SH-SY5Y (cell line): ENCODE measurements at regions not wholly inside any gene's neighbourhood (a gene's known extent, or its start where the extent isn't known, plus 50 kb on each side); places are given as distances from the start of the nearest gene placed in this dataset.

Source experiments
- GATA2 ChIP-seq: IDR thresholded peaks from 2 replicates; pipeline ENCODE4 v1.6.1; 2011; ENCODE audit warnings: mild to moderate bottlenecking, low read depth, low read length
- GATA3 ChIP-seq: IDR thresholded peaks from 2 replicates; pipeline ENCODE4 v1.6.1; 2011; ENCODE audit warnings: low read depth, mild to moderate bottlenecking, low read length, moderate library complexity

DNA sequence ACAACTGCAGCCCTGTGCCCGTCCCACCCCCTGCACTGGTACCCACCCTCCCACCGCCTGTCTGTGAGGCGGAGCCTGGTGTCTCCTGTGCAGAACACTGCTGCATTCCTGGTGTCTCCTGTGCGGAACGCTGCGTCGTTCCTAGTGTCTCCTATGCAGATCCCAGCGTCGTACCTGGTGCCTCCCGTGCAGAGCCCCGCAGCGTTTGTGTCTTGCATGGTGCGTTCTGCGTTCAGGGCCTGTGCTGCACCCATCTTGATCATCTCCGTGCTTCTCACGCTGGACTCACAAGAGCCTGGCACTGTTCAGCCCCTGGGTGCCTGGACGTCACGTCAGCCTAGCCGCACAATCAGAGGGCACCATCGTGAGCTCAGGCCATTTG is 248.6 kb upstream of the SALL3 start:
- no peak for TF ChIP-seq GATA2

DNA sequence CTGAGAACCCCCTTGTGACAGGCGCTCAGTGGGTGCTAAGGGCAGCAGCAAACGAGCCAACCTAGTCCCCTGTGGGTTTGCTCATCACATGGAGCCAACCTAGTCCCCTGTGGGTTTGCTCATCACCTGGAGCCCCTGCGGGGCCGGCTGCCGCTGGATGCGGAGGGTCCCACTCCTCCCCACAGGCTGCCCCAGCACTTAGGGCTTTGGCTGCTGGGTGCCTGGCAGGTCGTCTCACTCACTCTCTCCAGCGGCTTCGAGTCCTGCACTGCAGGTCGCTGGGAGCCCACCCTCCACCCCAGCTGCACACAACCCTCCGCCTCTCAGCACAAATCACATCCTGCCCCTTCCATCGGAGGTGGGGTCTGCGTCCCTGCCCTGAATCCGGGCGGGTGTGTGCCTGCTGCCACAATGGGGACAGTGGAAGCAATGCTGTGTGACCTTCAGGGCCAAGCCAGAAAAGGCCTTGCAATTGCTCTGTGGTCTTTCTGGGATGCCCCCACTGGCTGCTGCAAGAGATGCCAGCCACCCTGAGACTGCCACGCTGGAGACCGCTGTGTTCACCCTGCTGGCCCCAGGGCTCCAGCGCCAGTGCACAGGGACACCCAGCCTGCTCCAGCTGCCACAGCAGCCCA is 248.1 kb upstream of the SALL3 start:
- TF ChIP-seq GATA3 (no peak), GATA2 (no peak)

DNA sequence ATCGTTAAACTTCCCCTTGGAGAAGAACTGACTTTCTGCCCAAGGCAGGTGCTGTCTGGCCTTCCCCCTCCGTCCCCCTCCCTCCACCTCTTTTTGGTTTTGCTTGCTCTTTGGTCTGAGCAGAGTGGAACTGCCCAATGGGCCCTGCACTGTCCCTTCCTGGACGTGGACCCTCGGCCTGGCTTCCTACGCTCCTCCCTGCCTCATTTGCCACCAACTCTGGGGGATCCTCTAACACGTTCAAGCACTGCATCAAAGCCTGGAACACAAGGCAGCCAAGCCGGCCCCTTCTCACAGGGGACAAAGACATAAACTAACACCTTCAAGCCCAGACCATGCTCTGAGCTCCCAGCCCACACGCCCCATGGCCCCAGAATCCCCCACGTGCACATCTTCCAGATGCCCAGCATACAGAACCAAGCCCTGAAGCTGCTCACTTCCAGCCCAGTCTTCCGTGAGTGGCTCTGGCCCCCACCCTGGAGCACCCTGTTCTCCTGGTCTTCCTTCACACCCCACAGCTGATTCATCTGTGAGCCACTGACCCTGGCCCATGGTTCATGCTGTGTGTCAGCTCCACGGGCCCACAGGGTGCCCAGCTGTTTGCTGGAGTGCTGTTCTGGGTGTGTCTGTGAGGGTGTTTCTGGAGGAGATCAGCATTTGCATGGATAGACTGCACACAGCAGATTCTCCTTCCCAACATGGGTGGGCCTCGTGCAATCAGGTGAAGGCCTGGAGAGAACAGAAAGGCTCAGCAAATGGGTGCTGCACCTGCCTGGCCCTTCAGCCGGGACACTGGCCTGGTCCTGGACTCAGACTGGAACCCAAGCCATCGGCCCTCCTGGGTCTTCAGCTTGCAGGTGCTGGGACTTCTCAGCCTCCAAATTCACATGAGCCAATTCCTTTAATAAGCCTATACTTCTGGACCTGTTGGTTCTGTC is 247.1 kb upstream of the SALL3 start:
- TF ChIP-seq GATA3 = no peak
- no peak for TF ChIP-seq GATA2

DNA sequence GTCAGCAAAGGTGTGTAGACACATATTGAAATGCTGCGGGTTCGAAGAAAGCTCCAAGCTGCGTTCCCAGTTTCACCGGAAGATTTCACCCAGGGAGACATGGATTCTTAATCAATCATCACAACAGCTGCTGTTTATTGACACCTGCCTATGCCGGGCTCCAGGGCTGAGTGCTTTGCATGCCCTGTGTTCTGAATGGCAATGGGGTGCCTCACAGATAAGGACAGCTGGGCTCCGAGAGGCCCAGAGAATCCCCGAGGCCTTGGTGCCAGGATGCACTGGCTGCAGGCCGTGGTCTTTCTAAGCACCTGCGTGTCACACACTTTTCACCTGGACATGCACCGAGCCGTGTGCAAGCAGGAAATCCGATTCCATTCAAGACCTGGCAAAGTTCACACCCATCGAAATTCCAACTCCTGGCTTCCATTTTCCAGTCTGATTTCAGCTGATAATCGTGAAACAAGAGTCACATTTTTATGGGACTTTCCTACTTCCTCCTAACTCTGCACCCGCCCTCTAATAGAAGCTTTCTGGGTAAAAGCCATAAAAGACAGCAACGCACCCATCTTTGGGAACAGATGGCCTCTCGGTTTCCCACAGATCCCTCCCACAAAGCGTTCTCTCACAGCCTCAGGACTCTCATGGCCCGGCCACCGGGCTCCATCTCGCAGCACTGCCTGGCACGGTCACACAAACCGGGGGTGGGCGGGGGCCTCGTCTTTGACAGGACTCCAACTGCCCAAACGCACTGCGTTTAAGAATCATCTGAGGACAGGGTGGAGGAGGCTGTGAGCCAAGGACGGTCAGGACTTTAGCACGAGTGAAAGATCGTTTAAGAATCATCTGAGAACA is 245.6 kb upstream of the SALL3 start:
- TF ChIP-seq GATA2 (no peak), GATA3 (no peak)

DNA sequence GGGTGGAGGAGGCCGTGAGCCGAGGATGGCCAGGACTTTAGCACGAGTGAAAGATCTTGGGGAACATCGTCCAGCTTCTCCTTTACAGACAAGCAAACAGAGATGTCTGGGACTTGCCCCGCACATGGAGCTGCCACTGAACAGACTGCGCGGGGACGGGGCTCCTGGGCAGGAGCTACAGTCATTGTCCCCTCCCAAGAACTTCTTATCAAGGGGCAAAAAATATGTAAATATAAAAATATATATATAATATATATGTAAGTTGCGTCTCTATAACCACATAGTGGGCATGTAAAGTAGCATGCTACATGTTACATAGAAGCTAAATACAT is 245.0 kb upstream of the SALL3 start:
- TF ChIP-seq GATA2 = no peak
- no peak for TF ChIP-seq GATA3

DNA sequence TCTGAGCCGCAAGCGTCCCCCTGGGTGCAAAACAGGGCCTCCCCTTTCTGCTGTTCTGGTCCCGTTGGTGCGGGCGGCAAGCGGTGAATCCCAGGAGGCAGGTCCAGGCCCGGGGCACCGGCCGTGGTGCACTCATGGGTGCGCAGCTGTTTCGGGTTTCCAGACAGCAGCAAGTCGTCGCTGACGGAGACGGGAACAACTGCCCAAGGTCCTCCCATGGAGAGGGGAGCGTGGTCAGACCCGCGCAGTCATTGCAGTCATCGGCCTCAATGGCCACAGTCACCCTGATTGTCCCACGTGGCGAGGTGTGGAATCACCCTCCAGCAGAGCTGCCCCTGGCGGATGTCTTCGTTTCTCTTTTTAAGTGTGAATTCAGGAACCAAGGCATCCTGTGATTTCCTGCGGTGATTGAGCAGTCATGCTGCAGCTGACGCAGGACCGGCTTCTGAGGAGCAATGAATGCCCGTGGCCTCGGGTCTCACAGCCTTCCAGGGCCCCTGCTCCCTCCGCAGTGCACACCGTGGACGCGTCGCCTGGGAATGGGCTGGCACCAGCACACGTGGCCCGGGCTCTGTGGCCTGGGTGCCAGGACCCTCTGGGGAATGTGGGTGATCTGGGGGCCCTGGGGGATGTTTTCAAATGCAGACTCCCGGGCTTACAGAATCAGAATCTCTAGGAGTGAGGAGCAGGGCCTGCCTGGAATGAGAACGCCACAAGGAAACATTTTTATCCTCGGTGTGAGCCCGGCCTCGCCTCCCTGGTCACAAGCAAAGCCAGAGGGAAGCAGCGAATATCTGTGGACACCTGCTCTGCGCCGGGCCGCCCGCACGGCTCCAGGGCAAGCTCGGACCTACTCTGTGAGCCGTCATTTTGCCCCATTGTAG is 244.2 kb upstream of the SALL3 start:
- TF ChIP-seq GATA3 = no peak
- no peak for TF ChIP-seq GATA2

DNA sequence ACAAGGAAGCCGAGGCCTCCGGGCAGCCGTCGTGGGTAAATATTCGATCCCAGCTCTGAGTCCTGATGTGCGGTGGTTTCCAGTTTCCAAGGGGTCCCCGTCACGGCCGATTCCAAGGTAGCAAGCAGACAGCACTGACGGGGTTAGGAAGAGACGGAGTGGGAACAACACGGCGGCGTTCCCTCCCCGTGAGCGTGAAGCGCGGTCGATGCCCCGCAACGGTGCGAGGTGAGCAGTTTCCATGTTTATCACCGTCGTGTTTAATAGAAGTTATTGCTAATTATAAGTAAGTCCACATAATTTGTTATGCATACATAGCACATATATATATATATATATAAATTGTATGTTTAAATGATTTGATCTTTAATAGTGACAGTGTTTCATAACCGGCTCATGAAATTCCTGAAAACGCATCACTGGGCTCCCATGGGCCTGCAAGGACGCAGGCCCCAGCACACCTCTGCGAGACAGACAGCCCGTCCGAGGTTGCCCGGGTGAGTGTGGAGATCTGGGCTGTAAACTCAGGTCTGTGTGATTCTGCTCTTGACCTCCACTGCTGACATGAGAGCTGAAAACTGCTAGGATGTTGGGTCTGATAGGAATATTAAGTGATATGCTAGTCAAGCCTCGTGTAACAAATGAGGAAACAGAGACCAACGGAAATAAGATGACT is 243.5 kb upstream of the SALL3 start:
- TF ChIP-seq GATA2 (no peak), GATA3 (no peak)

DNA sequence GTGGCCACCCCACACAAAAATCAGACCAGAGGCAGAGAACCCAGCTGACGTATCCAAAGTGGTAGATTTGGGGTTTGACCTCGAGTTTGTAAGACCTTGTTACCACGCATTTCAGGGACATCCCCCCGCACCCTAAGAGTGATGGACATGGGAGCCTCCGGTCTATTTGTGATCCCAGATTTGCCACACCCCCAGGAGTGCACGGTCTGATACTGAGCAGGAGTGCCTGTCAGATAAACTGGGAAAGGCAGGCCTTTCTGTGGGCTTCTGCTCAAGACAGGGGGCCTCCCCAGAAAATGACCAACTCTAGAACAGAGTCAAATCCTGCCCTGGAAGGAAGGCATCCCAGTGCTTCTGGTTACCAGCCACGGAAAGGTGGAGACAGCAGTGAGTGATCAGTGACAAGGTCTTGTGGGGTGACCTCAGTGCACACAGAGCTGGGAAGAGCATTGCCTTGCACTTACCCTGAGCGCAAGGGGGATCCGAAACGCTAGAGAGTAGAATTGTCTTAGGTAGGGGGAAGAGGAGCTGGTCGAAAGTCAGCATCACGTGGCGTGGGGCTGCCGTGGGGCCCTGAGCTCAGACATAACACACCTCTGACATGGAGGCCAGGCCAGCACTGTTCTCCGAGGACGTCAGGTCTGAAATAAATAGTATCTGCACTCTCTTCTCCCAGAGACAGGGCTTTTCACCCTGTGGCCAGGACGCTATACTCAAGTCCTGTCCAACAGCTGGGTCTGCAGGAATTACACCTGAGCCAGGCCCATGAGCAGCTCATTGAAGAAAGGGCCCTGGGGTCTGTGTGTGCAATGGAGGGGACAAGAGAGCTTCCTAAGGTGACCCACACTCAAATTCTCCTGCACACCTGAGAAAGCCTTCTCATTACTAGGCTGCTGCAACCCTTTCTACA is 242.4 kb upstream of the SALL3 start:
- no peak for TF ChIP-seq GATA3
- TF ChIP-seq GATA2 = no peak

DNA sequence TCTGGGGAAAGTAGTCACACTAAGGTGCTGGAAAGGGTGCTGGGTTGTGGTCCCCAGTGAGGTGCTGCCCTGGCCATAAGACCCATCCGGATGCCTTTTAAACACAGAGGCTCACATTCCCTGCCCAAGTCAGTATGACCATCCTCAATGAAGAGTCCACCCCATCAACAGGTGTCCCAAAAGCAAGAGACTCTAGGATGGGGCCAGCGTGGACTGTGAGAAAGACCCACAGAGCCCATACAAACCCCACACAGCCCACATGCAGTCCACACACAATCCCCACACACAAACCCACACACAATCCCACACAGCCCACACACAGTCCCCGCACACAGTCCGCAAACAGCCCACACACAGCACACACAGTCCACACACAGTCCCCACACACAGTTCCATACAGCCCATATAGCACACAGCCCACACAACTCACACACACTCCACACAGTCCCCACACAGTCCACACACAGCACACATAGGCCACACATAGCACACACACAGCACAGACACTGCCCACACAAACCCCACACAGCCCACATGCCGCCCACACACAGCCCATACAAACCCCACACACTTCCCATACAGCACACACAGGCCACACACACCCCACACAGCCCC is 241.4 kb upstream of the SALL3 start:
- TF ChIP-seq GATA2 (no peak), GATA3 (no peak)

DNA sequence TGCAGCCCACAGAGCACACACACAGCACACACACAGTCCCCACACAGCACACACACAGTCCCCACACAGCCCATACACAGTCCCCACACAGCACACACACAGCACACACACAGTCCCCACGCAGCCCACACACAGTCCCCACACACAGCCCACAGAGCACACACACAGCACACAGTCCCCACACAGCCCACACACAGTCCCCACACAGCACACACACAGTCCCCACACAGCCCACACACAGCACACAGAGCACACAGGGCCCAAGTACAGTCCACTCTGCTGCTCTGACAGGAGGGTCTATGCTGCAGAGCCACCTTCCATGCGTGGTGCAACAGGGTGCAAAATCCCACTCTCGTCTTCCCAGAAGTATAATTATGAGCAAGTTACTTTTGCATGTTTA is 240.5 kb upstream of the SALL3 start:
- TF ChIP-seq GATA2 (no peak), GATA3 (no peak)

DNA sequence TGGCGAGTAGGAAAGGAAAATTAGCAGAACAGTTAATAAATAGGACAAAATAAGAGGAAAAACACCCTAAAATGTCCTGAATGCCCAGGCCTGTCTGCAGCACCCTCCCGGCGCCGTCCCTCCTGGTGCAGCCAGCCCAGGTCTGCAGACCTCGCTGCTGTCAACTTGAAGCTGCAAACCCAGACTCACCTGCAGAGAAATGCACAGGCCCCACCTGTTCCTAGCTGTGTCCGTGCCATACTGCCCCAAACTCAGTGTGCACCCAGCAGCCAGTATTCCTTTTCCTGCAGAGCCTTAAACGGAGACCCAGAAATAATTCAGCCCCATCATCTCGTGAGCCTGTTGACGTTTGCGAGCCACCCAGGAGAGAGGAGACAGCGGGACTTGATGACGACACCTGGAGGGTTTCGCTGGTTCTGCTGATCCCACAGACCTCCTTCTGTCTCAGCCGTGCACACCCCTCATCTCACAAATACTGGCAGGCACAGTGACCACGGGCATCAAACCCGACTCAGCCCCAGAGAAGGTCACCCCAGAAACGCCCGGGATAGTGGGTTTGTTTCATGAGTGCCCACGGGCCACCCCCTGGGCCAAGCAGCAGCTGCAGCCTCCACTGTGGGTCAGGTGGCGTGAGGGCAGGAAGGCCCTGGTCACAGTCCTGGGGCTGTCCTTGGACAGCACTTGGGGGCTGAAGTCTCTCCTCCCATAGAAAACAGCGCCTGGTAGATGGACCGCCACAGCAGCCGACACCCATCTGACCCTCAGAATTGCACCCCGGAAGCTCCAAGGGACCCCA is 239.5 kb upstream of the SALL3 start:
- TF ChIP-seq GATA3 = no peak
- TF ChIP-seq GATA2 = no peak

DNA sequence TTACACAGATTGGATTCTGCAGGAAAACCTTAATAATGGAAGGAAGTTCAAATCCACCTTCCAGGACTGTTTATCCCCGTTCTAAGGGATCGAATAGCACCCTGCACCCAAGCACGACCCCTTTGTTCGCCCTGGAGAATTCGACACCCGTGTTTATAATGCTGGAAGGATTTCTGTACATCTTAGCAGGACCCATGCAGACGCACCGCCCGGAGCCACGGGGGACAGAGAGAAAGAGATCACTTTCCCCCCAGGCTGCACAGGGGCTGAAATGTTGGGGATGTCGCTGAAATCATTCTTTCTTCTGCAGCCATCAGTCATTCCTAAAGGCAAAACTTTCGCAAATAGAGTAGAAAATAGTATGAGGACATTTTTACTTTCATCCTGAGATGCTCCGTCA is 238.7 kb upstream of the SALL3 start:
- TF ChIP-seq GATA3 (no peak), GATA2 (no peak)
